Activated CD8-positive, alpha-beta T cell treated with anti-CD3 and anti-CD28 coated beads for 36 hours (primary cell): ENCODE measurements at regions not wholly inside any gene's neighbourhood (a gene's known extent, or its start where the extent isn't known, plus 50 kb on each side); places are given as distances from the start of the nearest gene placed in this dataset.

Source experiments
- ATAC-seq: fragments of 200-7000 bp; cut with Tn5 transposase; one replicate; pipeline ENCODE4 v1.10.0; 2021; ENCODE audit warnings: mild to moderate bottlenecking, moderate library complexity
- CTCF ChIA-PET: fragments of 350-600 bp; sonication (Branson Sonifier 250); formaldehyde crosslinking; loops from one replicate; lab custom pipeline; 2021; ENCODE audit warnings: antibody characterized with exemption; lab: Charles Lee
- POLR2A ChIA-PET: fragments of 350-600 bp; sonication (Branson Sonifier 250); formaldehyde crosslinking; loops from one replicate; lab custom pipeline; 2021; ENCODE audit warnings: antibody characterized with exemption; lab: Charles Lee
- DNase-seq: peaks from one replicate; pipeline ENCODE4 v3.0.0-alpha.2; 2020
- H3K27ac Mint-ChIP-seq: one replicate; pipeline ENCODE4 v1.8.0; 2021; ENCODE audit warnings: mild to moderate bottlenecking, mixed read lengths
- H3K27me3 Mint-ChIP-seq: one replicate; pipeline ENCODE4 v1.8.0; 2021; ENCODE audit warnings: mixed read lengths
- H3K36me3 Mint-ChIP-seq: one replicate; pipeline ENCODE4 v1.8.0; 2021; ENCODE audit warnings: low read depth, mixed read lengths
- H3K4me1 Mint-ChIP-seq: one replicate; pipeline ENCODE4 v1.8.0; 2021; ENCODE audit warnings: low read depth, mixed read lengths
- H3K4me3 Mint-ChIP-seq: one replicate; pipeline ENCODE4 v1.8.0; 2021; ENCODE audit warnings: mild to moderate bottlenecking, moderate library complexity, mixed read lengths
- H3K9me3 Mint-ChIP-seq: one replicate; pipeline ENCODE4 v1.8.0; 2021; ENCODE audit warnings: mixed read lengths
- CTCF ChIP-seq: fragments of 200-600 bp; IDR thresholded peaks from one replicate; pipeline ENCODE4 v1.8.0; 2022; ENCODE audit warnings: antibody characterized with exemption, mild to moderate bottlenecking
- intact Hi-C: fragments of 100-400 bp; cut with micrococcal nuclease; formaldehyde crosslinking; loops from one replicate; pipeline ENCODE4 v1.10.0; 2022

DNA sequence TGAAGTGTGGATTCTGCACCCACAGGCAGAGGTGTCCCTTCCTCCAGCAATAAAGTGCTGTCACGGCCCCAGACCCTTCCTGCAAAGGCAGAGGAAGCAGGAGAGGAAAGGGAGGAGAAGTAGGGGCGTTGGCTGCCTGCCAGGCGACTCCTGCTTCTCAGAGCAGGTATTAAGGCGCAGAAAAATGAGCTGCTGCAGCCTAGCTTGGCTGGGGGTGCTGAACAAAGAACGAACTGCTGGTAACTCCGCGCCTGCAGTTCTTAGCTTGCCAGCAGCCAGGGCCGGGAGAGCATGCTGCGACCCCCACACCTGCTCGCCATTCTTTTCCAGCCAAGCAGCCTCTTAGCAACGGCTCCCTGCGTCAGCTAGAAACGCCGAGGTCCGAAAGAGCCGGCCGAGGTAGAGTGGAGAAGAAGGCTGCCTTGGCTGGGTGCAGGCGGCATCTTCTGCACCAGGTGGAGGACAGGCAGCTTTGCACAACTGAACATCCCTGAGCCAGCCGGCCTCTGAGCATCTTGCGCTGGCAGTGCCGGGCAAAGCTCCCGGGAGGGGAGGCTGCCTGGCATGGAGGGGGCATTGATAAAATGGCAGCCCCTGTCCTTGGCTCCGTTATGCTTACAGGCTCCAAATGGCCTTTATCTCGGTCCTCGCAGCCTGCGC is 296.0 kb downstream of the MEX3B start:
- Mint-ChIP-seq H3K4me1 (no peaks in the 10 kb centered on the region), H3K9me3 (no peaks in the 10 kb centered on the region), H3K4me3 (no peak overlapping the region), H3K36me3 (no peaks in the 10 kb centered on the region), H3K27me3 (peaks cover 7% of the 10 kb centered on the region), H3K27ac (no peak overlapping the region)
- no peak for DNase-seq
- CTCF ChIA-PET = no interaction called here
- intact Hi-C loops = no loop called here
- no peak for ATAC-seq
- no peak for TF ChIP-seq CTCF
- POLR2A ChIA-PET = no interaction called here

DNA sequence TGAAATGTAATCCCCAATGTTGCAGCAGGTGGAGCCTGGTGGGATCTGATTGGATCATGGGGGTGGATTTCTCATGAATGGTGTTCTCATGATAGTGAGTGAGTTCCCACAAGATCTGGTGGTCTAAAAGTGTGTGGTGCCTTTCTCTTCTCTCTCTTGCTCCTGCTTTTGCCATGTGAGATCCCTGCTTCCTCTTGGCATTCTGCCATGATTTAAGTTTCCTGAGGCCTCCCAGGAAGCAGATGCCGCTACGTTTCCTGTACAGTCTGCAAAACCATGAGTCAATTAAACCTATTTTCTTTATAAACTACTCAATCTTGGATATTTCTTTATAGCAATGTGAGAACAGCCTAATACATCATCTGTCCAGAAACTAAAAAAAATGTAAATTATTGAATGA is 298.3 kb downstream of the MEX3B start:
- Mint-ChIP-seq H3K27me3 (peaks cover 3% of the 10 kb centered on the region), H3K4me1 (no peaks in the 10 kb centered on the region), H3K9me3 (no peaks in the 10 kb centered on the region), H3K27ac (no peak overlapping the region), H3K36me3 (no peaks in the 10 kb centered on the region), H3K4me3 (no peak overlapping the region)
- TF ChIP-seq CTCF = no peak
- ATAC-seq (no peak), DNase-seq (no peak)
- ChIA-PET CTCF (no interaction called here), POLR2A (no interaction called here)
- intact Hi-C loops = no loop called here

DNA sequence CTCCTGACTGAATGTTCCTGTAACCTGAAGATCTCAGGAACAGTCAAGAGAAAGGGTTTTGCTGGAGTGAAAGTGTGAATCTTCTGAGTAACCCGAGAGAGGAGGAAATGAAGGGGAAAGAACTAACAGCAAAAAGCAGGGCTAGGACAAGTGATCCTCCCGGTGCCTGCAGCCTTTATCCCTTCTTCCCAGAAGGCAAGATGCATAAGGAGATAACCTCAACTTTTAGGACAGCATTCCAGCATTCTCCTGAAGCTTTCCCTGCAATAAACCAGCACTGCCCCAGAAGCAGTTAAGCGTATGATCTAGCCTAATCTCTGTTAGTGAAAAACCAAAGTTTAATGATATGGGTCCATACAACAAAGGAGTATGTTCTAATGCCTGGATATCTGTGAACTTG is 298.8 kb downstream of the MEX3B start:
- CTCF ChIA-PET = no interaction called here
- Mint-ChIP-seq H3K4me3 (no peak overlapping the region), H3K27me3 (peaks cover 3% of the 10 kb centered on the region), H3K27ac (no peak overlapping the region), H3K36me3 (no peaks in the 10 kb centered on the region), H3K9me3 (no peaks in the 10 kb centered on the region), H3K4me1 (no peaks in the 10 kb centered on the region)
- no peak for DNase-seq
- POLR2A ChIA-PET = no interaction called here
- intact Hi-C loops = no loop called here
- no peak for TF ChIP-seq CTCF
- no peak for ATAC-seq

- POLR2A ChIA-PET = no interaction called here
- CTCF ChIA-PET = no interaction called here
- H3K36me3 Mint-ChIP-seq = no peaks in the 10 kb centered on the region
- no peak overlapping the region for H3K4me3 Mint-ChIP-seq
- DNase-seq (no peak), ATAC-seq (no peak)
- H3K27me3 Mint-ChIP-seq = no peaks in the 10 kb centered on the region
- TF ChIP-seq CTCF = no peak
- no peaks in the 10 kb centered on the region for H3K9me3 Mint-ChIP-seq
- intact Hi-C loops = no loop called here
- H3K4me1 Mint-ChIP-seq = no peaks in the 10 kb centered on the region
- H3K27ac Mint-ChIP-seq = no peak overlapping the region
Observed at GRCh38 chr15:81744364-81744763, 301.5 kb downstream of the MEX3B start.

DNA sequence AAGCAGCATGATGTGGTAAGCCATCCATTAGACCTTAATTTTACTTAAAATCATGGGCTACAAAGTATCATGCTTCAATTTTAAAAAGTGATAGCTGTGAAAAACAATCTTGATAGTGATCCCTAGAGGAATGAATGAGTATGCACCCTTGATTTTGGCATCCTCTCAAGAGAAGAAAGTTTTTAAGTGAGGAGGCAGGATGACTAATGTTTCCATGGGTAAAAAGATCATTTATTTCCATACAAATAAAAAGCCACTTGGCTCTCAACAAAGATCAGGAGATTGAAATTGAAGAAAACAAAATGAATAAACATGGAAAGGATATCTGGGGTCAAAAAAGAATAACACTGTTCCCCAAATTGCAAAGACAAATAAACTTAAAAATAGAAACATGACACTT is 305.4 kb downstream of the MEX3B start:
- H3K9me3 Mint-ChIP-seq = peaks cover 2% of the 10 kb centered on the region
- ChIA-PET POLR2A (interaction anchor here (1.2 kb wide), 1 partner anchor 11 kb away, joined by 3 read pairs; no protein-coding TSS in a partner anchor), CTCF (no interaction called here)
- H3K36me3 Mint-ChIP-seq = no peaks in the 10 kb centered on the region
- H3K27me3 Mint-ChIP-seq = no peaks in the 10 kb centered on the region
- DNase-seq (no peak), ATAC-seq (no peak)
- TF ChIP-seq CTCF = no peak
- H3K4me1 Mint-ChIP-seq = no peaks in the 10 kb centered on the region
- no peak overlapping the region for H3K27ac Mint-ChIP-seq
- no peak overlapping the region for H3K4me3 Mint-ChIP-seq
- intact Hi-C loops = no loop called here
